Upper lobe of left lung (tissue), 6 donors: ENCODE measurements at regions not wholly inside any gene's neighbourhood (a gene's known extent, or its start where the extent isn't known, plus 50 kb on each side); places are given as distances from the start of the nearest gene placed in this dataset.
A peak's percentile ranks its signal among the peaks of the same experiment; 100 is the strongest.

Experiments
- ATAC-seq, 2 donors: fragments of 200-7000 bp; cut with Tn5 transposase; one replicate each; pipeline ENCODE4 v1.9.1; 2022; ENCODE audit warnings: mild to moderate bottlenecking in 2 of 2, moderate library complexity in 2 of 2; ENCODE audit not compliant: low FRiP score in 2 of 2
- DNase-seq, 2 donors: peaks; one replicate each; pipeline ENCODE4 v3.0.0-alpha.2; 2019 to 2020
- H3K27ac ChIP-seq, 4 donors: fragments of 200-600 bp; sonication (generic); one replicate each; pipeline ENCODE4 v1.5.1; 2016 to 2019
- H3K27me3 ChIP-seq, 4 donors: fragments of 200-600 bp; sonication (generic); one replicate each; pipeline ENCODE4 v1.5.1; 2017 to 2019
- H3K36me3 ChIP-seq, 4 donors: fragments of 200-600 bp; sonication (generic); one replicate each; pipeline ENCODE4 v1.5.1; 2016 to 2019
- H3K4me1 ChIP-seq, 4 donors: fragments of 200-600 bp; sonication (generic); one replicate each; pipeline ENCODE4 v1.5.1; 2018 to 2019
- H3K4me3 ChIP-seq, 4 donors: fragments of 200-600 bp; sonication (generic); one replicate each; pipeline ENCODE4 v1.5.1; 2017 to 2019; ENCODE audit warnings: mild to moderate bottlenecking in 2 of 4, moderate library complexity in 1 of 4
- H3K9me3 ChIP-seq, 4 donors: fragments of 200-600 bp; sonication (generic); one replicate each; pipeline ENCODE4 v1.5.1; 2018 to 2019
- EP300 ChIP-seq, 4 donors: sonication (generic); formaldehyde crosslinking; IDR thresholded peaks; one replicate each; pipeline ENCODE4 v1.5.1; 2017; ENCODE audit warnings: antibody characterized with exemption in 4 of 4, control low read depth in 2 of 4
- POLR2A ChIP-seq, 4 donors: fragments of 450-650 bp; IDR thresholded peaks; one replicate each; pipeline ENCODE4 v1.5.1; 2016 to 2017; ENCODE audit warnings: antibody characterized with exemption in 4 of 4, mild to moderate bottlenecking in 2 of 4
- POLR2AphosphoS5 ChIP-seq, 2 donors: sonication (generic); formaldehyde crosslinking; IDR thresholded peaks; one replicate each; pipeline ENCODE4 v1.5.1; 2017; ENCODE audit warnings: antibody characterized with exemption in 2 of 2
- WGBS, 2 donors: methylation state at CpG; one replicate each; pipeline ENCODE4 v1.1.5; 2017 to 2018; 5-methylcytosine and 5-hydroxymethylcytosine counted together
- TF ChIP-seq, protein P1 (sequence below), 6 experiments: fragments of 450-650 bp in 4 of 6; fragments of 200-600 bp in 2 of 6; sonication (generic) in 2 of 6; IDR thresholded peaks; one replicate each; pipeline ENCODE4 v1.5.1; 2016 to 2019; ENCODE audit warnings: antibody characterized with exemption in 6 of 6
- donor health status: DM: no; HTN: no; CAD: no; lungs with moderate emphysema.
- donor health status: DM: no; HTN: yes; CAD: no; lungs with severe emphysema.

DNA sequence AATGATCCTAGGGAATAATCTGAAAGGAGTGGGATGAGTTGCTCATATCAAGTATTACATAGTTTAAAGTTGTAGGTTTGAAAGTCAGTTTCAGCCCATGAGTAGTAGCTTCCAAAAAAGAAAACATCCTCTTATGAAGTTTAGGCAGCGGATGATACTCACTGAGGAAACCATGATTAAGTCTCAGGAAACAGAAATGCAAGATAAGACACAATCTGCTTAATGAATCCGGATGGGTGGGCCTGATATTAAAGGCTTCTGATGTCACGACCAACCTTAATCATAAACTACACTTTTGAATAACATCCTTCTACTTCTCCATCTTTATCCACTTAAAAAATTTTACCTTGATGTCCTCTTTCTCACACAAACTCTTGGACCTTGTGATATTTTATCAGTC lies 61.8 kb downstream of the S1PR1 start:
- H3K4me1 ChIP-seq: peaks cover 0 to 10% (median 3%) of the 10 kb centered on the region in 4 donors
- TF ChIP-seq POLR2AphosphoS5 (IDR thresholded peaks at IDR 0.05) (peak in 1 of 2 donors; percentile 71), EP300 (IDR thresholded peaks at IDR 0.05) (peak in 2 of 4 donors; percentile 76 to 87), POLR2A (IDR thresholded peaks at IDR 0.05) (no peak)
- TF ChIP-seq, protein P1, sequence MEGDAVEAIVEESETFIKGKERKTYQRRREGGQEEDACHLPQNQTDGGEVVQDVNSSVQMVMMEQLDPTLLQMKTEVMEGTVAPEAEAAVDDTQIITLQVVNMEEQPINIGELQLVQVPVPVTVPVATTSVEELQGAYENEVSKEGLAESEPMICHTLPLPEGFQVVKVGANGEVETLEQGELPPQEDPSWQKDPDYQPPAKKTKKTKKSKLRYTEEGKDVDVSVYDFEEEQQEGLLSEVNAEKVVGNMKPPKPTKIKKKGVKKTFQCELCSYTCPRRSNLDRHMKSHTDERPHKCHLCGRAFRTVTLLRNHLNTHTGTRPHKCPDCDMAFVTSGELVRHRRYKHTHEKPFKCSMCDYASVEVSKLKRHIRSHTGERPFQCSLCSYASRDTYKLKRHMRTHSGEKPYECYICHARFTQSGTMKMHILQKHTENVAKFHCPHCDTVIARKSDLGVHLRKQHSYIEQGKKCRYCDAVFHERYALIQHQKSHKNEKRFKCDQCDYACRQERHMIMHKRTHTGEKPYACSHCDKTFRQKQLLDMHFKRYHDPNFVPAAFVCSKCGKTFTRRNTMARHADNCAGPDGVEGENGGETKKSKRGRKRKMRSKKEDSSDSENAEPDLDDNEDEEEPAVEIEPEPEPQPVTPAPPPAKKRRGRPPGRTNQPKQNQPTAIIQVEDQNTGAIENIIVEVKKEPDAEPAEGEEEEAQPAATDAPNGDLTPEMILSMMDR (IDR thresholded peaks at IDR 0.05): no peak
- H3K27me3 ChIP-seq: no peaks in the 10 kb centered on the region
- peak overlapping the region in 3 of 4 donors; percentile 17 to 69 (median 65) for H3K27ac ChIP-seq
- DNase-seq (no peak), ATAC-seq (no peak)
- H3K36me3 ChIP-seq: no peaks in the 10 kb centered on the region
- H3K9me3 ChIP-seq: no peaks in the 10 kb centered on the region
- no peak overlapping the region for H3K4me3 ChIP-seq
- 36 to 63% methylated on average over 3 of the region's 3 CpGs for WGBS, 2 donors

DNA sequence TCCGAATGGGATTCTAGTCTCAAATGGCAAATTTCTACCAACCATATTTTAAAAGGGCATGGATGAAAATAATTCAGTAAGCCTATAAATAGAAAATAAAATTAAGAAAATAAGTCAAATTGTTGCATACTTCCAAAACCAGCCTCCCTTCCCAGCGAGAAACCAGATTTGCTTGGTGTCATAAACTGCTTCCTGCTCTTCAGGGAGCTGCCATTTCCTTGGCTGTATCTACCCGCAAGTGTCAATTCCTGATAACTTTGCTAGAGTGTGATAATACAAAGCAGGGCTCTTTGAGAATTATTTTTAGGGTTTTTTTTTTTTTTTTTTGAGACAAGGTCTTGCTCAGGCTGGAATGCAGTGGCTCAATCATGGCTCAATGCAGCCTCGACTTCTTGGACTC lies 62.3 kb downstream of the S1PR1 start:
- Histone ChIP-seq H3K27me3 (no peaks in the 10 kb centered on the region), H3K4me1 (peaks cover 0 to 10% (median 3%) of the 10 kb centered on the region in 4 donors), H3K36me3 (no peaks in the 10 kb centered on the region), H3K9me3 (no peaks in the 10 kb centered on the region), H3K4me3 (no peak overlapping the region), H3K27ac (peak overlapping the region in 3 of 4 donors; percentile 17 to 69 (median 65))
- DNase-seq (no peak), ATAC-seq (no peak)
- 80 to 81% methylated on average over 4 of the region's 4 CpGs for WGBS, 2 donors
- TF ChIP-seq EP300 (IDR thresholded peaks at IDR 0.05) (no peak), POLR2AphosphoS5 (IDR thresholded peaks at IDR 0.05) (no peak), POLR2A (IDR thresholded peaks at IDR 0.05) (no peak)
- TF ChIP-seq, protein P1 (IDR thresholded peaks at IDR 0.05): no peak

DNA sequence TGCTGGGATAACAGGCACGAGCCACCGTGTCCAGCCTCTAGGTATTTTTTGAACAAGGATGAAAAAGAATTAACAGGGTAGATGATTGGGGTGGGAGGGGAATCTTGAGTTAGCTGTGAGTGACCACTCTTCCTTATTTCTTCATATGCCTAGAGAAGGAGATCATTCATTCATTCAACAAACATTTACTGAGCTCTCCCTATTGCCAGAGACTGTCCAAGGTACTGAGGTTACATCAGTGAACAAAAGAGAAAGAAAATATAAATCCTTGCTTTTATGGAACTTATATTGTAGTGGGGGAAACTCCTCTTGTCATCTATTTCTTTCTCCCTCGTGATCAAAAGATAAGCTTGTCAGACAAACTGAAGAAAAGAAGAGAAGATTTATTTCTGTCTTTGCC lies 62.9 kb downstream of the S1PR1 start:
- H3K36me3 ChIP-seq: no peaks in the 10 kb centered on the region
- no peaks in the 10 kb centered on the region for H3K9me3 ChIP-seq
- H3K27ac ChIP-seq: peak overlapping the region in 2 of 4 donors; percentile 65 to 69
- ATAC-seq (no peak), DNase-seq (no peak)
- H3K4me1 ChIP-seq: peaks cover 0 to 10% (median 3%) of the 10 kb centered on the region in 4 donors
- no peak overlapping the region for H3K4me3 ChIP-seq
- TF ChIP-seq EP300 (IDR thresholded peaks at IDR 0.05): no peak
- TF ChIP-seq POLR2A (IDR thresholded peaks at IDR 0.05): no peak
- TF ChIP-seq, protein P1 (IDR thresholded peaks at IDR 0.05): no peak
- TF ChIP-seq POLR2AphosphoS5 (IDR thresholded peaks at IDR 0.05): no peak
- WGBS, 2 donors: 81 to 84% methylated on average over 3 of the region's 3 CpGs
- H3K27me3 ChIP-seq: no peaks in the 10 kb centered on the region

DNA sequence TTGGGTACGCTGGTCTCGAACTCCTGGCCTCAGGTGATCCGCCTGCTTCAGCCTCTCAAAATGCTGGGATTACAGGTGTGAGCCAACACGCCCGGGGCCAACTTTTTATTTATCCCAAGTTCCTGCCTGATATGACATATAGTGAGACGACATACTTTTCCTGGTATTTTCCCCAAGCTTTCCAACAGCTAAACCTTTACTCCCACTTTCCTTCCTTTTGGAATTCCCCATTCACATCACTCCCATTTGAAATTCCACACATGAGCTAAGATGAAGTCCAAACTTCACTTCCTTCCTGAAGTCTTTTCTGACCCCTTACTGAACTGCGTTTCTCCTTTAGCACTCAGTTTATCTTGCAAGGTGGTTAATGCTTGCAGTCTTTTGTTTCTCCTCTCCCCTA lies 64.1 kb downstream of the S1PR1 start:
- ATAC-seq: no peak
- Histone ChIP-seq H3K4me1 (peaks cover 0 to 10% (median 3%) of the 10 kb centered on the region in 4 donors), H3K27me3 (no peaks in the 10 kb centered on the region), H3K9me3 (no peaks in the 10 kb centered on the region), H3K4me3 (no peak overlapping the region), H3K27ac (no peak overlapping the region), H3K36me3 (no peaks in the 10 kb centered on the region)
- WGBS, 2 donors: 82% methylated on average over 7 of the region's 7 CpGs
- DNase-seq: no peak
- TF ChIP-seq POLR2AphosphoS5 (IDR thresholded peaks at IDR 0.05) (no peak), EP300 (IDR thresholded peaks at IDR 0.05) (no peak), POLR2A (IDR thresholded peaks at IDR 0.05) (no peak)
- TF ChIP-seq, protein P1 (IDR thresholded peaks at IDR 0.05): no peak

GRCh38 chr1:101301446-101302057 lies 64.7 kb downstream of the S1PR1 start:
- no peak overlapping the region for H3K4me3 ChIP-seq
- 68 to 78% methylated on average over 6 of the region's 6 CpGs for WGBS, 2 donors
- no peak overlapping the region for H3K27ac ChIP-seq
- peaks cover 0 to 10% (median 3%) of the 10 kb centered on the region in 4 donors for H3K4me1 ChIP-seq
- TF ChIP-seq EP300 (IDR thresholded peaks at IDR 0.05): no peak
- no peak for TF ChIP-seq POLR2AphosphoS5 (IDR thresholded peaks at IDR 0.05)
- TF ChIP-seq, protein P1 (IDR thresholded peaks at IDR 0.05): no peak
- TF ChIP-seq POLR2A (IDR thresholded peaks at IDR 0.05): no peak
- no peaks in the 10 kb centered on the region for H3K27me3 ChIP-seq
- DNase-seq (no peak), ATAC-seq (no peak)
- no peaks in the 10 kb centered on the region for H3K9me3 ChIP-seq
- H3K36me3 ChIP-seq: no peaks in the 10 kb centered on the region
